ENCODE measurements at regions not wholly inside any gene's neighbourhood (a gene's known extent, or its start where the extent isn't known, plus 50 kb on each side); places are given as distances from the start of the nearest gene placed in this dataset.

DNA sequence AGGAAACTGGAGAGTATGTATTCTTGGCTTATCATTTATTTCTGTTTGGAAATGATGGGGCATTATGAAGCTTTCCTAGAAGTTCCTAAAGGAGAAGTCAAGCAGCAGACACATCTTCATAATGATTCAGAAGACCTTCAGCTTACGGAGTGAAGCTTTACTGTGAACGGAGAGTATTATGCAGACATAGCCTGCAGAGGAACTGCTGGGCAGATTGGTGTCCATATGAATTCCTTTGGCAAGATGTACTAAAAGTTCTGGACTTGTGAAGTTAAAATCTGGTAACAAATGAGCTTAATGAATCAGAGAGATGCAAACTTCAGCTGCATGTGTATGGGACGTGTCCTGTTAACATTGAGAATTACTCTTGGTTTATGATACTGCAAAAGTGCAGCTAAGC is 60.1 kb downstream of the NABP1 start:
- no peak for DNase-seq (ENCODE audit: low spot score)

DNA sequence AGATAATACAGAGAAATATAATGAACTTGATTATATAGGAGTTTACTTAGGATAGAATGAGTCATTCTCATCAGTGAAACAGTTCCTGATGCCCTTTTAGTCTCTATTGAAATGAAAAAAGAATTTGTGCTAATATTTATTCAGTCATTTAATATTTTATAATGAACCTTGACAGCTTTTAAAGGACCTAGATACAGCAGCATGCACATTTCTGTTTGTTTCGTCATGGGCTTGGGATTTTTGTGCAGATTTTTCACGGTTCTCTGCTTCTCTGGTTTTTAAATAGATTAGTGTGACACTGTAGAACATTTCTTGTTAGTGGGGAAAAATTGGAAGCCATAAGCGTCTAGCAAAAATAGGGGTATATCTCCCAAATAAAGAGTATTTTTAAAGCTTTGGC is 60.7 kb downstream of the NABP1 start:
- DNase-seq (ENCODE audit: low spot score), result no peak

DNA sequence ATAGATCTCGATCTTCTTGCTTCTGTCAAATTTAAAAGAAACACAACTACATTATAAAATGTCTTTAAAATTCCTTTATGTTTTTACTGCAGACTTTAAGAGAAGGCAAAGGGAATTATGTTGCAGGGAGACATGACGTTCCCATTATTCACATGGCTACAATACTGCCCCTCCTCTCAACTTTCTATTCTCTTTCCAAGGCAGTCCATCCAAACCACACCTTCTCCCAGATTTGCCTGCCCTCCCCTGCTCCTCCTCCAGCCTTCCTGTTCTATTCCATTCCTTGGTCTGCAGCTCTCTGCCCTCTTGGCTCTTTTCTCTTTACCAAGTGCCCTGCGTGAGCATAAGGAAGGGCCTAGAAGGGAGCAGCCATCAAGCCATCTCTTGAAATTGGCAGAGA is 61.3 kb downstream of the NABP1 start:
- no peak for DNase-seq (ENCODE audit: low spot score)

DNA sequence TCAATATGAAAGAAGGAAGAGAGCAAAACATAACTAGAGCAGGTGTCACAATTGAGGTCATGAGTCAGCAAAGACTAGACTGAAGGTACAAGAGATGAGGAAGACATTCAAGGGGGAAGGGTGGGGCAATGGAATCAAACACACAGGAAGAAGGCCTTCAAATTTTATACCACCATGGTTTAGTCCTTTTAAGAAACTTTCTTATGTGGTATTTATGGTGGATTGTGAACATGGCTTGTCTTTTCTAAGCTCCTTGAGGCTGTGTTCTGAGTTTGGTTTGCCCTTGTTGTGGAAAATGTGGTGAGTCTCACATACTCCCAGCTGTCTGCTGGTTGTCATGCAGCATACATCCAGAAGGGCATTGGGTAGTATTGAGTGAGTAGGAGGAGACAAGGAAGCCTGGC is 62.1 kb downstream of the NABP1 start:
- DNase-seq (ENCODE audit: low spot score), result no peak

DNA sequence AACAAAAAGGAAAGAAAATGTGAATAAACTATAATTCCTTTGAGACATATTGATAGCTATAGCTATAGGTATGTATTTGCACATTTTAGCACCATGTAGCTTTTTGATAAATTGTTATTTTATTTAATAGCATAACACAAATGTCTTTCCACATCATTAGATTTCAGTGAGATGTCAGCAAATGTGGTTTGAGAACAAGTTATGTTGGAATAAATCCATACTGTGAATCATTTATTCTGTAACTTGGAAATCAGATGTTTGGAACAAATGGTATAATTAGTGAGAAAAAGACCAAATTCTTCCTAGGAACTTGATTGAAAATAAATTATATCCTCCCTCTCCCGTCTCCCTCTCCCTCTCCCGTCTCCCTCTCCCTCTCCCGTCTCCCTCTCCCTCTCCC is 62.8 kb downstream of the NABP1 start:
- no peak for DNase-seq (ENCODE audit: low spot score)

DNA sequence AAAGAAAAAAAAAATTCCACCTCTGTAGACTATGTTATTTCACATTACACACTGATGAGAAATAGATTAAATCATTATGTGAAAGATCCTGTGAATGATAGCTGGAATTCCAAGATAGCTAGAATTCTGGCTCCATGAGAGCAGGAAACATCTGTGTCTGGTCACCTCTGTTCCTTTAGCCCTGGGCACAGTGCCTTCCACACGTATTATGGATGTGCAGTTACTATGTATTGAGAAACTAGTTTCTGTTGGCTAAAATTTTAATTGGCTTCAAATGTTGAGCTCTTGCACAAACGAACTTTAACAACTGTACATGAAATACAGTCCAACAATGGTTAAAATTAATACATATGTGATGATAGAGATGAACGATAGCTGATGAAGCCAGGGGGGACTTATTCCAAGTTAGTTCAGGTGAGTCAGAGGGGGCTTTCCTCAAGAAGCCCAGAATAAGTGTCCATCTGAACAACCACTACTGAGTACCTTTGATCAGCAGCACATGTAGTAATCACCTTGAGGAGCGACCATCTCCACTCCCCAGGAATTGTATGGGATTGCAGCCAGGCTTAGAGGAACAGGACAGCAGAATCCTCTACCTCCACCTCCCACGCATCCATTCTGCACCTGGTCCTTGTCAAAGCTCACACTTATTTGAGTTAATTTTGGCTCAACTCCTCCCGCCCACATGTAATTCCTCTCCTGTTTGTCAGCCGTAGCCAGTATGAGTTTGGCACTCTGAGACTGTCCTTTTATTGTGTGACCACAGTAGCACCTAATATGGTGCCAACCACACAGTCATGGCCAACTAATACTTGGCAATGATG is 68.6 kb downstream of the NABP1 start:
- DNase-seq (ENCODE audit: low spot score), result no peak

DNA sequence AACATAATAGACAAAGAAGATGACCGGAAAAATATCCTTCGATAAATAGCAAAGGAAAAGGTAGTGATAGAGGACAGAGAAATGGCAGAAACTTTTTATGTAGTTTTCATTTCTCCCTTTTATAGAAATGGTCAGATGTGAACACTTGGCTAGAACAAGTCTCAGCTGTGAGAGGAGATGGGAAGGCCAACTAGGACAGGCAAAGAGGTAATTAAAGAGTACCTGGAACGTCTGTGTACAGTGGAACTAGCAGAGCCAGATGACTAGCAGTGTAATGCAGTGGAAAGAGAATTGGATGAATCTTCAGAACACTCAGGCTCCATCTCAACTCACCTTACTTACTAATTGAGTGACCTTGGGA is 69.2 kb downstream of the NABP1 start:
- DNase-seq (ENCODE audit: low spot score), result no peak

DNA sequence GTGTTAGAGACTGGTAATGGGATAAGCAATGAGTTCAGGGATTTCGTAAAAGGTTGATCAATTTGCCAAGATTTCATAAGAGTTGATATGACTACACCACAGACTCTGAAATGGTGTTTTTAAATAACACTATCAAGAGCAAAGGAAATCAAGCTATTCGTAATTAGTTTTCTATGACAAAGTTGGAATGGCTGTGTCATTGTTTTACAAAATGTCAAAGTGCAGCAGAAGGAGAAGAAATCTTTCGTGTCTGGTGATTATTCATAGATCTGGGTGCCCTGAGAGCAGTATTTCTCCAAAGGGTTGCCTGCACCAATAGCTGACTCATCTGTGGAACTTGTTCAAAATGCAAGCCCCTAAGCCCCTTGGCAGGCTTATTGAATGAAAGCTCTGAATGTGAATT is 70.1 kb downstream of the NABP1 start:
- no peak for DNase-seq (ENCODE audit: low spot score)

DNA sequence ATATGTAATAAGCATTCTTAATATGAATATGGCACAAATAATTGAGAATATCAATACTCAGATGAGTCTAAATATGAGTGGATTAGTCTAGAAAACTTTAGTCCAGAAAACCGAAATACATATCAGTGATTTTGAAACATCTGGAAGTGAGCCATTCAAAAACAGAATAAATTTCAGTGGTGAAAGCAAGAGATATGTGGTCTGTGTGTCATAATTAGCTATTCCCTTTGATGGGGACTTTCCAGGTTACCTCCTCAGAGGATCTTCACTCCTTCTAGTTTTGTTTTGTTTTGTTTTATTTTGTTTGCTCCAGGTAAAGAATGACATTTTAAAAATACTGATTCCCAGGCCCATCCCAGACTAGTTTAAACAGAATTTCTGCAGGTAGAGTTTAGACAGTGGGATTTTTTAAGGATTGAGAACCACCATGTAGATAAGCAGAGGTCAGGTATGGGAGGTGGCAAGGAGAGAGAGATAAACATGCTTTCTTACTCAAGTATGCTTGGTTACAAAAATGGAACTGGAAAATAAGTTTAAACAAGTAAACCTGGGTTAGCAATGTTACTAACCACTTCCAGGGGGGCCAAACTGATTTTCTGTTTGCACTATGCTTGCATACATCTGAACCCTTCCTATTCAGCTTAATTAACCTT is 70.7 kb downstream of the NABP1 start:
- DNase-seq (ENCODE audit: low spot score), result no peak

DNA sequence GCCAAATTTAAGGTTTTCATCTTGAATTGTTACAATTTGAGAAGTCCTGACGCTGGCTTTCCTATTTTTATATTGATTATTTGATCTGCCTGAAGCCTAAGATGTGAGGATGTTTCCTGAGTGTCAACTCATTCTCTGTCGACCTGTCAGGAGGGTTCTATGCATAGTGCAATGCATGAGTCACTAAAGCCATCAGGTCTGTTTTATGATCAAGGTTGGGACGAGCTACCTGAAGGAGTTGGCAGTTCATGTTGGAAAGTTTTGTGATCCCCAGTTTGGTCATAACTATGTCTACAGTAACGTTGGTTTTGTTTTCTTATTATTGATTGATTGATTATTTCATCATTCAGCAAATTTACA is 71.2 kb downstream of the NABP1 start:
- no peak for DNase-seq (ENCODE audit: low spot score)

DNA sequence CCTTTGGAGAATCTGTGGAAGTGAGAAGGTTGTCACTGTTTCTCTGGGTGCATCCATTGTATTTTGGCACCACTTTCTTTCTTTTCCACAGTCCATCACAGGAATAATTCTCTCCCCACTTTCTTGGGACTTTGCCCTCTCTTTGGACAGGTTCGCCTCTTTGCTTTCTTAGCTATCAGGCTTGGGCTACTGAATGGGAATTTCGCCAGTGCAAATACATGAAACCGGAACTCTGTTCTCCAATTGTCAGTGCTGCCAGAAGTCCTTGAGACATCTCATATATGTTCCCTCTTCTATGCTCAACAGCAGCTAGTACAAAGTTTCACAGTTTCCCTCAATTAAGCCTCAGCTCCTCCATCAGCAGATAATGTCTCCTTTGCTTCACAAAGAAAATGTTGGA is 76.2 kb downstream of the NABP1 start:
- no peak for DNase-seq (ENCODE audit: low spot score)

DNA sequence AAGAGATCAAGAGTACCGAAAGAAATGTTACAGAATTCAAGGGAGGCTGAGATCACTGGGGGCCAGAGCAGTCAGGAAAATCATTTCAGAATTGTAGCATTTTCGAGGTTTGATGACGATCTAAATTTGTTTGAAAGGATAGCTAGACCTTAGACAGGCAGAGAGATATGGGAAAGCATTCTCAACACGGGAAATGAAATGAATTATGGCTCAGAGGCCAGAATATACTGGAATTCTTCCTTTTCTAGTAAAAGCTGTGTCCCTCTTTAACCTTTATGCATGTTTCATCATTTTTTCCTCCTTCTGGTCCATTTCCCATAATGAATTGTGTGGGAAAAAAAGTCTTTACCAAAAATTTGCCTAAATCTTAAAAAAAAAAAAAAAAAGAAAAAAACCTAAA is 78.8 kb downstream of the NABP1 start:
- DNase-seq (ENCODE audit: low spot score), result no peak

DNA sequence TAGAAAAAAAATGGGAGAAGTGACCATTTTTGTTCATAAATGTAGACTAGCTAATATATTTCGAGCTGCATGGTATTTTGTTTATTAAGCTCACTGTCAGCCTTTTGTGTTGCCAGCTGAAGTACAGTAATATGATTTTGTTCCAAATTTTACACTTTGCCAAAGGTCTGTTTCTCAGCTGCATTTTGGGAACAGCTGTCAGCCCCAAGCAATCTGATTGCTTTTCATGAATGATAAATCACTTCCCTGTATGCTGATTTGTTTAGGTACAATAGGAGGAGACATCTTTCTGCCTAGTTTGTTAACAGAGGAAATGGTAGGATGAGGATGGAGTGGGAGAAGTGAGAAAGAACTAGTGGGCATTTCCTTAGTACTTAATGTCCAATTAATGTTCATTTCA is 79.3 kb downstream of the NABP1 start:
- DNase-seq (ENCODE audit: low spot score), result no peak

DNA sequence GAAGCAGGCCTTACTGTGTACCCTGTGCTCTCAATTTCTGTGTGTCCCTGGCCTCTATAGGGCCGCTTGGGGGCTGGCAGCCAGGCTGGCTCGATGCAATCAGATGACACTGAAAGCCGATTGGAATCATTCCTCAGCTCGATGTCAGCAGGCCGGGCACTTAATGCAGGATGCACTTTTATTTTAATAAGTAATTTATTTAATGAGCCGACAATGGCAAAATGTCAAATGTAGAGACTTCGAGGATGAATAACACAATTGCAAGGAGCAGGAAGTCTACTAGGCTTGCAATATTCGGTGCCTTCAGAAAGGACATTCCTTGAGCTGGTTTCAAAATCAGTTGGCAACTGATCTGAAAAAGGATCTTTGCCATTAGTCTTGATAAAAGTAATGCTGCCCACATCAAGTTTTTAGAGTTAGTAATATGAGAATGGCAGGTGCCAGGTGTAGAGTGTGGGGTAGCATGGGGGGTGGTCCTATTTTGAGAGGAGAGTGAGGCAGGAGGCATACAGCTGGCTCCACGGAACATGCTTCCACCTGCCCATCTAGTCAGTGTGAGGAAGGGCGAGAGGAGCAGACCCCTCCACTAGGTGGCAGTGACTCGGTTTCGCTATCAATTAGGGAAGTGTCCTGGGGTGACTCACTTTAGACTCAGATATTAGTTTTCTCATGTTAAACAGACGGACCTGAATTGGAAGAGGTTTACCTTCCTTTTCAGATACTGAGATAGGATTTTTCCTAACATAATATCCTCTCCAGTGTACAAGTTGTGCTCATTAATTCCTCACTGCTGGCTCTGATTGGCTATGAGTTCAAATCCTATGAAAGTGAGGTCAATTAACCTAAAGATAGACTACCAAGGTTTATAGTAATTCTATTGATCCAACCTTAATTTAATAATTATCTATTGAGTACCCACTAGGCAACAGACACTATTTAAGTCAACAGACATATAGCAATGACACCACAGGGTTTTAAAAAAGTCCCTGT is 80.9 kb downstream of the NABP1 start:
- DNase-seq (ENCODE audit: low spot score), result peak; percentile 81

DNA sequence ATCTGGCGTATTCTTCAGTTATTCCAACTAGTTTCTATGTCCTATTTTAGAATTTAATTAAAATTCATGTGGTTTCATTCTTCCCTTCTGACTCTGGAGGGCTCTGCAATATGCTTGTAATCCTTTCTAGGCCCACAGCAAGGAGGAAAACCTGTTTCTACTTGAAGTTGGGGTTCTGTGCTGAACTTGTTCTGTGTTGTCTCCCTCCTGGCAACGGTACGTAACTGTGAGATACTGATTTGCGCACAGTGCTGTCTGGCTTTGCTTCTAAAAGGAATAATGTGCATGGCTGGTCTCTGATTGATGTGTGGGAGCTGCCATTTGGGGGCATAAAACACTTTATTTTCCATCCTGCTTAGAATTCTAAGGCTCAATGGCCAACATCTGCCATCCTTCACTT is 81.7 kb downstream of the NABP1 start:
- DNase-seq (ENCODE audit: low spot score), result no peak

DNA sequence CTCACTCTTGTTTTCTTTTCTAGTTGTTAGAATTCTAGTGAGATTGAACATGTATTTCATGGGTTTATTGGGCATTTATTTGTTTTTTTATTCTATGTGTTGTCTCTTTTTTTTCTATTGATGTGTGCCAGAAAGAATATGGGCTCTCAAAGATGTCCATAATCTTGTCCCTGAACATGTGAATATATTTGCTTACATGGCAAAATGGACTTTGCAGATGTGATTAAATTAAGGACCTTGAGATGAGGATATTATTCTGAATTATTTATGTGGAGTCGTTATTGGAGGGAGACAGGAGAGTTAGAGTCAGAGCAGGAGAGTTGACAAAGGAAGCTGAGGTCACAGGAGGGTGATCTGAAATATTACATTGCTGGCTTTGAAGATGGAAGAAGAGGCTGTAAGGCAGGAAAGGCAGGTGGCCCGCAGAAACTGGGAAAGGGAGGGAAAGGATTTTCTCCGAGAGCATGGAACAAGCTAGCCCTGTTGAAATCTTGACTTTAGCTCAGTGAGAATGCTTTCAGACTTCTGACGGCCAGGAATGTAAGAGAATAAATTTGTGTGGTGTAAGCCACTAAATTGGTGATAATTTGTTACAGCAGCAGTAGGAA is 82.8 kb downstream of the NABP1 start:
- peak; percentile 10 for DNase-seq (ENCODE audit: low spot score)

DNA sequence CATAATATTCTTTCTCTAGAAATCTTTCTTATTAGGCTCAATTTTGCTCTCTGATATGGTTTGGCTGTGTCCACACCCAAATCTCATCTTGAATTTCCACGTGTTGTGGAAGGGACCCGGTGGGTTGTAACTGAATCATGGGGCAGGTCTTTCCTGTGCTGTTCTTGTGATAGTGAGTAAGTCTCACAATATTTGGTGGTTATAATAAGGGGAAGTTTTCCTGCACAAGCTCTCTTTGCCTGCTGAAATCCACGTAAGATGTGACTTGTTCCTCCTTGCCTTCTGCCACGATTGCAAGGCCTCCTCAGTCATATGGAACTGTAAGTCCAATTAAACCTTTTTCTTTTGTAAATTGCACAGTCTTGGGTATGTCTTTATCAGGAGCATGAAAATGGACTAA is 73.8 kb downstream of the CAVIN2 start:
- DNase-seq (ENCODE audit: low spot score), result no peak

DNA sequence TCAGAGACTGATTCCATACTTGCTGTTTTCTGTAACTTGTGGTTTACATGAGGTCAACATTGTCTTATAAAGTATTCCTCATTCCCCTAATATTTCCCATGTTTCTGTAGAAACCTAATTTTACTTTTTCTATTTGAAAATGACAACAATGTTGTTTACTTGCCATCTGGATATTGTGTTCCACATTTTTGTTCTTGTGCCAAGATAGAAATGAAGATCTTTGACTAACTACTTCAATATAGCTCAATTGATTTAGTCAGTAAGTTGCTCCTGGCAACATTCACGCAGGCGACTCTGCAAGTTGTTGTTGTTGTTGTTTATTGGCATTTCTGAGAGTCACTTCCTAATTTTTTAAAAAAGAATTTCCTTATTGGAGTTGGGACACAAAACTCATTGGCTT is 69.5 kb downstream of the CAVIN2 start:
- DNase-seq (ENCODE audit: low spot score), result no peak

DNA sequence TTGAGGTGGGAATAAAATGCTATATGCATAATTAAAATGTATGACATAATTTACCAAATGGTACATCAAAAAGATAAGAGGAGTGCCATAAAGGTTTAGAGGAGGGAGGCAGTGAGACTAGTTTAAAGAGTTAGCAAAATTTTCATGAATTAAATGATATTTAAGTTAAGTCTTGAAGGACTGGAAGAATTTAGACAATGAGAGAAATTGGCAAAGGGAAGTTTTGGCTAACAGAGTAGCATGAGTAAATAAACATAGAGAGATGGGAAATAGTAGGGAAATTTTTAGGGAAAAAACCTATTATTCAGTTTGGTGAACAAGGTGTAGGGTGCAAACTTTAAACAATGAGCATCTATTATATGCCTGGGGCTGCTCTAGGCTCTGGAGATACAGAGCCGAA is 68.8 kb downstream of the CAVIN2 start:
- no peak for DNase-seq (ENCODE audit: low spot score)

DNA sequence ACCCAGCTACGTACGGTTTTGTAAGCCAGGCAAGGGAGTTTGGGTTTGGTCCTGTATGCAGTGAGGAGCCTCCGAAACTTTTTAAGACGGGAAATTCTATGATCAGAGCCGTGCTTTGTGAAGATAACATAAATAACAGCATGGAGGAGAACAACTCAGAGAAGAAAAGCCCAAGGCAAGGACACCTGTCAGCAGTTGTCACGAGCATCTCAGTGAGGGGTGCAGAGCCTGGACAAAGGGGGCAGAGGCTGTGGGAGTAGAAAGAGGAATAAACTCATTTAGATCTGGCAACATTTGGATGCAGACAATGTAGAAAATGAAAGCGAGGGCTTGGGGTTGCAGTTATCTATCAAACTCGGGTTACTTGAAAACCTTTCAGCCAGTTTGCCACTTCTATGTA is 64.5 kb downstream of the CAVIN2 start:
- no peak for DNase-seq (ENCODE audit: low spot score)

DNA sequence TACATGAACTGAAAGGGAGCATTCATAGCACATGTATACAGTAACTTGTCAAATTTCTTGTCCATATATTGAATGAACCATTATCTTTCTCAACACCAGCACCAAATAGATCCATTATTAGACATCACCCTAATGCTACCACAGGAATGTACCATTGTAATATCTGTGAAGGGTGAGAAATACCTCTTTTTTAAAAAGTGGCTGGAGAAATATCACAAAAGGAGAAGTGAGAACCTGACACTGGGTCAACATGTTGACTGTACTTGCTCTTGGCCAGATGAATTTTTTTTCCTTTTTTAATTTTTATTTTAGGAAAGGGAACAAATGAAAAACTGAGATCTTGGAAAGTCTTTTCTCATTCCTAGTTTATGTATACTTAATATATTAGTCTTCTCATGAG is 63.5 kb downstream of the CAVIN2 start:
- no peak for DNase-seq (ENCODE audit: low spot score)
